GM23338 (cell line): ENCODE measurements at regions not wholly inside any gene's neighbourhood (a gene's known extent, or its start where the extent isn't known, plus 50 kb on each side); places are given as distances from the start of the nearest gene placed in this dataset.

Source experiments
- ATAC-seq: fragments of 200-7000 bp; cut with Tn5 transposase; 3 replicates; pipeline ENCODE4 v1.9.1; 2020
- DNase-seq: peaks from one replicate; pipeline ENCODE4 v3.0.0-alpha.2; 2015; ENCODE audit warnings: low spot score
- H2AFZ ChIP-seq: fragments of 200-600 bp; sonication (generic); 2 replicates; pipeline ENCODE4 v1.8.0; 2016; ENCODE audit warnings: antibody characterized with exemption, mild to moderate bottlenecking, moderate library complexity
- H3F3A ChIP-seq: fragments of 200-600 bp; sonication (generic); replicated peaks from 2 replicates; pipeline ENCODE4 v1.8.0; 2017; ENCODE audit warnings: antibody characterized with exemption, mixed run types, low read depth
- H3K27ac ChIP-seq: fragments of 200-600 bp; sonication (generic); 2 replicates; pipeline ENCODE4 v1.6.1; 2016; ENCODE audit warnings: low read depth
- H3K27me3 ChIP-seq: fragments of 200-600 bp; sonication (generic); 2 replicates; pipeline ENCODE4 v1.8.0; 2016; ENCODE audit warnings: mild to moderate bottlenecking, mixed run types, moderate library complexity; ENCODE audit not compliant: insufficient read depth
- H3K36me3 ChIP-seq: fragments of 200-600 bp; sonication (generic); 2 replicates; pipeline ENCODE4 v1.8.0; 2016; ENCODE audit warnings: mild to moderate bottlenecking; ENCODE audit not compliant: insufficient read depth
- H3K4me1 ChIP-seq: fragments of 200-600 bp; sonication (generic); 2 replicates; pipeline ENCODE4 v1.8.0; 2016; ENCODE audit warnings: mild to moderate bottlenecking, moderate library complexity; ENCODE audit not compliant: insufficient read depth
- H3K4me2 ChIP-seq: fragments of 200-600 bp; sonication (generic); 2 replicates; pipeline ENCODE4 v1.7.1; 2017; ENCODE audit warnings: mixed run types
- H3K4me3 ChIP-seq: fragments of 200-600 bp; sonication (generic); 2 replicates; pipeline ENCODE4 v1.6.1; 2016; ENCODE audit warnings: mixed run types
- H3K79me2 ChIP-seq: fragments of 200-600 bp; sonication (generic); replicated peaks from 2 replicates; pipeline ENCODE4 v1.8.0; 2017; ENCODE audit warnings: mild to moderate bottlenecking; ENCODE audit not compliant: insufficient read depth
- H3K9me2 ChIP-seq: fragments of 200-600 bp; sonication (generic); 2 replicates; pipeline ENCODE4 v1.8.0; 2017; ENCODE audit not compliant: insufficient read depth
- H4K20me1 ChIP-seq: fragments of 200-600 bp; sonication (generic); replicated peaks from 2 replicates; pipeline ENCODE4 v1.8.0; 2017; ENCODE audit warnings: mild to moderate bottlenecking; ENCODE audit not compliant: insufficient read depth
- H3K27ac Mint-ChIP-seq: 2 replicates; pipeline ENCODE4 v1.8.0; 2020; ENCODE audit warnings: inconsistent platforms, mild to moderate bottlenecking, moderate library complexity, mixed read lengths
- H3K27me3 Mint-ChIP-seq: 3 replicates; pipeline ENCODE4 v1.8.0; 2022; ENCODE audit warnings: low read depth, mild to moderate bottlenecking, moderate library complexity, mixed read lengths, inconsistent platforms; ENCODE audit not compliant: insufficient read depth, poor library complexity
- H3K36me3 Mint-ChIP-seq: 3 replicates; pipeline ENCODE4 v1.8.0; 2021; ENCODE audit warnings: low read depth, mild to moderate bottlenecking, inconsistent platforms, moderate library complexity, mixed read lengths
- H3K4me1 Mint-ChIP-seq: 3 replicates; pipeline ENCODE4 v1.8.0; 2020; ENCODE audit warnings: mild to moderate bottlenecking, inconsistent platforms, mixed read lengths
- H3K4me3 Mint-ChIP-seq: 3 replicates; pipeline ENCODE4 v1.8.0; 2021; ENCODE audit warnings: moderate library complexity, mild to moderate bottlenecking, inconsistent platforms, mixed read lengths
- H3K9me3 Mint-ChIP-seq: 3 replicates; pipeline ENCODE4 v1.8.0; 2020; ENCODE audit warnings: moderate library complexity, mild to moderate bottlenecking, inconsistent platforms, mixed read lengths
- CREB1 ChIP-seq: fragments of 250-450 bp; sonication (Bioruptor Pico); IDR thresholded peaks from 2 replicates; pipeline ENCODE4 v1.5.0; 2020; ENCODE audit warnings: low read depth, mild to moderate bottlenecking, moderate library complexity
- NANOG ChIP-seq: IDR thresholded peaks from 2 replicates; pipeline ENCODE4 v1.6.1; 2016; ENCODE audit warnings: antibody characterized with exemption, borderline replicate concordance
- ZNF114 ChIP-seq: fragments of 250-450 bp; sonication (Bioruptor Pico); IDR thresholded peaks from 2 replicates; pipeline ENCODE4 v1.5.0; 2020; ENCODE audit warnings: mild to moderate bottlenecking, moderate library complexity
- ZNF331 ChIP-seq: fragments of 250-450 bp; sonication (Bioruptor Pico); IDR thresholded peaks from 2 replicates; pipeline ENCODE4 v1.5.0; 2020; ENCODE audit warnings: low read depth, mild to moderate bottlenecking, moderate library complexity
- TF ChIP-seq, protein P1 (sequence below): fragments of 250-450 bp; sonication (Bioruptor Pico); IDR thresholded peaks from 2 replicates; pipeline ENCODE4 v1.5.0; 2020; ENCODE audit warnings: mild to moderate bottlenecking, moderate library complexity
- TF ChIP-seq, protein P2 (sequence below): IDR thresholded peaks from one replicate; pipeline ENCODE4 v1.6.1; 2018; ENCODE audit warnings: antibody characterized with exemption; ENCODE audit not compliant: unreplicated experiment

DNA sequence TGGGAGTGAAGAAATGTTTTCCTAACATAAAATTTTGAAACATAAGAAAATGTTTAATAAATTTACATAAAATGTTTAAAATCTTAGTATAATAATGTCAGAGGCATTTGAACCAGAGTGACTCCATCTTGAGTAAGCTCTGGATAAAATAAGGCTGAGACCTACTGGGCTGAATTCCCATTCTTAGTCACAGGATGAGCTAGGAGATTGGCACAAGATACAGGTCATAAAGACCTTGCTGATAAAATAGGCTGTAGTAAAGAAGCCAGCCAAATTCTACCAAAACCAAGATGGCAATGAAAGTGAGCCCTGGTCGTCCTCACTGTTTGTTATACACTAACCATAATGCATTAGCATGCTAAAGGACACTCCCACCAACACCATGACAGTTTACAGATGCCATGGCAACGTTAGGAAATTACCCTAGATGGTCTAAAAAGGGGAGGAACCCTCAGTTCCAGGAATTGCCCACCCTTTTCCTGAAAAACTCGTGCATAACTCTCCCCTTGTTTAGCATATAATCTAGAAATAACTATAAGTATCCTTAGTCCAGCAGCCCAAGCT lies 1184.0 kb downstream of the UQCRFS1 start:
- H3K36me3 ChIP-seq: no peaks in the 10 kb centered on the region
- H3F3A ChIP-seq: no peaks in the 10 kb centered on the region
- no peak overlapping the region for H2AFZ ChIP-seq
- H3K27me3 ChIP-seq: no peaks in the 10 kb centered on the region
- peaks cover 6% of the 10 kb centered on the region for H3K4me1 ChIP-seq
- no peak for ATAC-seq
- Mint-ChIP-seq H3K9me3 (peaks cover 34% of the 10 kb centered on the region), H3K27ac (no peak overlapping the region), H3K4me1 (peaks cover 2% of the 10 kb centered on the region; the same call in 1 of the 3 replicates), H3K36me3 (peaks cover 20% of the 10 kb centered on the region; the same call in 2 of the 3 replicates), H3K27me3 (no peaks in the 10 kb centered on the region), H3K4me3 (no peak overlapping the region)
- TF ChIP-seq CREB1 (CRISPR knock-in tag) (no peak), ZNF114 (CRISPR knock-in tag) (no peak), ZNF331 (CRISPR knock-in tag) (no peak), NANOG (no peak)
- TF ChIP-seq, protein P1, sequence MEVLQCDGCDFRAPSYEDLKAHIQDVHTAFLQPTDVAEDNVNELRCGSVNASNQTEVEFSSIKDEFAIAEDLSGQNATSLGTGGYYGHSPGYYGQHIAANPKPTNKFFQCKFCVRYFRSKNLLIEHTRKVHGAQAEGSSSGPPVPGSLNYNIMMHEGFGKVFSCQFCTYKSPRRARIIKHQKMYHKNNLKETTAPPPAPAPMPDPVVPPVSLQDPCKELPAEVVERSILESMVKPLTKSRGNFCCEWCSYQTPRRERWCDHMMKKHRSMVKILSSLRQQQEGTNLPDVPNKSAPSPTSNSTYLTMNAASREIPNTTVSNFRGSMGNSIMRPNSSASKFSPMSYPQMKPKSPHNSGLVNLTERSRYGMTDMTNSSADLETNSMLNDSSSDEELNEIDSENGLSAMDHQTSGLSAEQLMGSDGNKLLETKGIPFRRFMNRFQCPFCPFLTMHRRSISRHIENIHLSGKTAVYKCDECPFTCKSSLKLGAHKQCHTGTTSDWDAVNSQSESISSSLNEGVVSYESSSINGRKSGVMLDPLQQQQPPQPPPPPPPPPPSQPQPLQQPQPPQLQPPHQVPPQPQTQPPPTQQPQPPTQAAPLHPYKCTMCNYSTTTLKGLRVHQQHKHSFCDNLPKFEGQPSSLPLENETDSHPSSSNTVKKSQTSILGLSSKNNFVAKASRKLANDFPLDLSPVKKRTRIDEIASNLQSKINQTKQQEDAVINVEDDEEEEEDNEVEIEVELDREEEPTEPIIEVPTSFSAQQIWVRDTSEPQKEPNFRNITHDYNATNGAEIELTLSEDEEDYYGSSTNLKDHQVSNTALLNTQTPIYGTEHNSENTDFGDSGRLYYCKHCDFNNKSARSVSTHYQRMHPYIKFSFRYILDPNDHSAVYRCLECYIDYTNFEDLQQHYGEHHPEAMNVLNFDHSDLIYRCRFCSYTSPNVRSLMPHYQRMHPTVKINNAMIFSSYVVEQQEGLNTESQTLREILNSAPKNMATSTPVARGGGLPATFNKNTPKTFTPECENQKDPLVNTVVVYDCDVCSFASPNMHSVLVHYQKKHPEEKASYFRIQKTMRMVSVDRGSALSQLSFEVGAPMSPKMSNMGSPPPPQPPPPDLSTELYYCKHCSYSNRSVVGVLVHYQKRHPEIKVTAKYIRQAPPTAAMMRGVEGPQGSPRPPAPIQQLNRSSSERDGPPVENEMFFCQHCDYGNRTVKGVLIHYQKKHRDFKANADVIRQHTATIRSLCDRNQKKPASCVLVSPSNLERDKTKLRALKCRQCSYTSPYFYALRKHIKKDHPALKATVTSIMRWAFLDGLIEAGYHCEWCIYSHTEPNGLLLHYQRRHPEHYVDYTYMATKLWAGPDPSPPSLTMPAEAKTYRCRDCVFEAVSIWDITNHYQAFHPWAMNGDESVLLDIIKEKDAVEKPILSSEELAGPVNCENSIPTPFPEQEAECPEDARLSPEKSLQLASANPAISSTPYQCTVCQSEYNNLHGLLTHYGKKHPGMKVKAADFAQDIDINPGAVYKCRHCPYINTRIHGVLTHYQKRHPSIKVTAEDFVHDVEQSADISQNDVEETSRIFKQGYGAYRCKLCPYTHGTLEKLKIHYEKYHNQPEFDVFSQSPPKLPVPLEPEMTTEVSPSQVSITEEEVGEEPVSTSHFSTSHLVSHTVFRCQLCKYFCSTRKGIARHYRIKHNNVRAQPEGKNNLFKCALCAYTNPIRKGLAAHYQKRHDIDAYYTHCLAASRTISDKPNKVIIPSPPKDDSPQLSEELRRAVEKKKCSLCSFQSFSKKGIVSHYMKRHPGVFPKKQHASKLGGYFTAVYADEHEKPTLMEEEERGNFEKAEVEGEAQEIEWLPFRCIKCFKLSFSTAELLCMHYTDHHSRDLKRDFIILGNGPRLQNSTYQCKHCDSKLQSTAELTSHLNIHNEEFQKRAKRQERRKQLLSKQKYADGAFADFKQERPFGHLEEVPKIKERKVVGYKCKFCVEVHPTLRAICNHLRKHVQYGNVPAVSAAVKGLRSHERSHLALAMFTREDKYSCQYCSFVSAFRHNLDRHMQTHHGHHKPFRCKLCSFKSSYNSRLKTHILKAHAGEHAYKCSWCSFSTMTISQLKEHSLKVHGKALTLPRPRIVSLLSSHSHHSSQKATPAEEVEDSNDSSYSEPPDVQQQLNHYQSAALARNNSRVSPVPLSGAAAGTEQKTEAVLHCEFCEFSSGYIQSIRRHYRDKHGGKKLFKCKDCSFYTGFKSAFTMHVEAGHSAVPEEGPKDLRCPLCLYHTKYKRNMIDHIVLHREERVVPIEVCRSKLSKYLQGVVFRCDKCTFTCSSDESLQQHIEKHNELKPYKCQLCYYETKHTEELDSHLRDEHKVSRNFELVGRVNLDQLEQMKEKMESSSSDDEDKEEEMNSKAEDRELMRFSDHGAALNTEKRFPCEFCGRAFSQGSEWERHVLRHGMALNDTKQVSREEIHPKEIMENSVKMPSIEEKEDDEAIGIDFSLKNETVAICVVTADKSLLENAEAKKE (CRISPR knock-in tag): no peak
- no peak for DNase-seq
- H3K4me3 ChIP-seq: no peak overlapping the region
- no peak overlapping the region for H3K4me2 ChIP-seq
- peaks cover 6% of the 10 kb centered on the region for H3K9me2 ChIP-seq
- no peaks in the 10 kb centered on the region for H3K79me2 ChIP-seq
- no peak overlapping the region for H3K27ac ChIP-seq
- no peaks in the 10 kb centered on the region for H4K20me1 ChIP-seq

- Histone ChIP-seq H3K4me1 (peaks cover 6% of the 10 kb centered on the region), H3F3A (no peaks in the 10 kb centered on the region), H3K27me3 (no peaks in the 10 kb centered on the region), H2AFZ (no peak overlapping the region), H3K27ac (no peak overlapping the region), H3K4me2 (no peak overlapping the region), H3K9me2 (no peaks in the 10 kb centered on the region; the same call in 1 of the 2 replicates), H4K20me1 (no peaks in the 10 kb centered on the region), H3K4me3 (no peak overlapping the region), H3K79me2 (no peaks in the 10 kb centered on the region), H3K36me3 (no peaks in the 10 kb centered on the region)
- H3K27ac Mint-ChIP-seq: no peak overlapping the region
- H3K4me1 Mint-ChIP-seq: peaks cover 8% of the 10 kb centered on the region; the same call in 2 of the 3 replicates
- DNase-seq (no peak), ATAC-seq (no peak)
- peaks cover 24% of the 10 kb centered on the region for H3K9me3 Mint-ChIP-seq
- no peak overlapping the region for H3K4me3 Mint-ChIP-seq
- peaks cover 2% of the 10 kb centered on the region for H3K27me3 Mint-ChIP-seq
- peaks cover 14% of the 10 kb centered on the region; the same call in 2 of the 3 replicates for H3K36me3 Mint-ChIP-seq
- TF ChIP-seq, protein P2, sequence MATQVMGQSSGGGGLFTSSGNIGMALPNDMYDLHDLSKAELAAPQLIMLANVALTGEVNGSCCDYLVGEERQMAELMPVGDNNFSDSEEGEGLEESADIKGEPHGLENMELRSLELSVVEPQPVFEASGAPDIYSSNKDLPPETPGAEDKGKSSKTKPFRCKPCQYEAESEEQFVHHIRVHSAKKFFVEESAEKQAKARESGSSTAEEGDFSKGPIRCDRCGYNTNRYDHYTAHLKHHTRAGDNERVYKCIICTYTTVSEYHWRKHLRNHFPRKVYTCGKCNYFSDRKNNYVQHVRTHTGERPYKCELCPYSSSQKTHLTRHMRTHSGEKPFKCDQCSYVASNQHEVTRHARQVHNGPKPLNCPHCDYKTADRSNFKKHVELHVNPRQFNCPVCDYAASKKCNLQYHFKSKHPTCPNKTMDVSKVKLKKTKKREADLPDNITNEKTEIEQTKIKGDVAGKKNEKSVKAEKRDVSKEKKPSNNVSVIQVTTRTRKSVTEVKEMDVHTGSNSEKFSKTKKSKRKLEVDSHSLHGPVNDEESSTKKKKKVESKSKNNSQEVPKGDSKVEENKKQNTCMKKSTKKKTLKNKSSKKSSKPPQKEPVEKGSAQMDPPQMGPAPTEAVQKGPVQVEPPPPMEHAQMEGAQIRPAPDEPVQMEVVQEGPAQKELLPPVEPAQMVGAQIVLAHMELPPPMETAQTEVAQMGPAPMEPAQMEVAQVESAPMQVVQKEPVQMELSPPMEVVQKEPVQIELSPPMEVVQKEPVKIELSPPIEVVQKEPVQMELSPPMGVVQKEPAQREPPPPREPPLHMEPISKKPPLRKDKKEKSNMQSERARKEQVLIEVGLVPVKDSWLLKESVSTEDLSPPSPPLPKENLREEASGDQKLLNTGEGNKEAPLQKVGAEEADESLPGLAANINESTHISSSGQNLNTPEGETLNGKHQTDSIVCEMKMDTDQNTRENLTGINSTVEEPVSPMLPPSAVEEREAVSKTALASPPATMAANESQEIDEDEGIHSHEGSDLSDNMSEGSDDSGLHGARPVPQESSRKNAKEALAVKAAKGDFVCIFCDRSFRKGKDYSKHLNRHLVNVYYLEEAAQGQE: no peak
Measured at GRCh38 chr19:28027116-28027515, 1185.8 kb downstream of the UQCRFS1 start.
